Hepatocyte (in vitro differentiated cells): ENCODE measurements at regions not wholly inside any gene's neighbourhood (a gene's known extent, or its start where the extent isn't known, plus 50 kb on each side); places are given as distances from the start of the nearest gene placed in this dataset.

Experiments used
- CTCF ChIP-seq: fragments of 200-600 bp; sonication (generic); IDR thresholded peaks from 2 replicates; pipeline ENCODE4 v1.5.1; 2016; ENCODE audit warnings: antibody characterized with exemption, mild to moderate bottlenecking; ENCODE audit not compliant: poor library complexity
- EZH2 ChIP-seq: fragments of 200-600 bp; sonication (generic); IDR thresholded peaks from 2 replicates; pipeline ENCODE4 v1.6.1; 2016; ENCODE audit warnings: antibody characterized with exemption, mild to moderate bottlenecking, borderline replicate concordance
- EZH2phosphoT487 ChIP-seq: fragments of 200-600 bp; sonication (generic); IDR thresholded peaks from one replicate; pipeline ENCODE4 v1.6.1; 2018; ENCODE audit warnings: antibody characterized with exemption, mild to moderate bottlenecking, low read depth, moderate library complexity; ENCODE audit not compliant: unreplicated experiment, severe bottlenecking

GRCh38 chr5:141773779-141774562, 91.9 kb upstream of the ARAP3 start:
- TF ChIP-seq CTCF (no peak), EZH2 (no peak), EZH2phosphoT487 (no peak)
